COR-L47 (cell line): ENCODE measurements at regions not wholly inside any gene's neighbourhood (a gene's known extent, or its start where the extent isn't known, plus 50 kb on each side); places are given as distances from the start of the nearest gene placed in this dataset.

Experiments
- DNase-seq: peaks from one replicate; lab custom pipeline; 2025; lab: John Stamatoyannopoulos, UW

GRCh38 chr3:18044971-18045880, 302.8 kb upstream of the TBC1D5 start:
- DNase-seq = peak; percentile 5

DNA sequence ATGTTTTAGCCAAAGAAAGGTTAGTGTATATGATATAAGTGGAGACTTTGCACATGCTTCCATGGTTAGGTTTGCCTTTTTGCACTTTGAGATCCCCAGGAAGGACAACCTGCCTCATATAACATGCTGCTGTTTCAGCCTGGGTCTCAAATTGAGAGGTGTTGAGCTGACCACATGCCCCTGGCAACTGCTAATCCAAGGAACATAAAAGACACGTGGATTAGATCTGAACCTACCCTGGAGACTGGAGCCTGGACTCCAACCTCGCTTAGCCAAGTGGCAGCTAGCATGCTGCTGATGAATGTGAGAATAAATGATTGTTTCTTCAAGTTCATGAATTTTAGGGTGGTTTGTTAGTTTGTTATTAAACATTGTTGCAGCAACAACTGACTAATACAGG, 301.8 kb upstream of the TBC1D5 start:
- DNase-seq = no peak

DNA sequence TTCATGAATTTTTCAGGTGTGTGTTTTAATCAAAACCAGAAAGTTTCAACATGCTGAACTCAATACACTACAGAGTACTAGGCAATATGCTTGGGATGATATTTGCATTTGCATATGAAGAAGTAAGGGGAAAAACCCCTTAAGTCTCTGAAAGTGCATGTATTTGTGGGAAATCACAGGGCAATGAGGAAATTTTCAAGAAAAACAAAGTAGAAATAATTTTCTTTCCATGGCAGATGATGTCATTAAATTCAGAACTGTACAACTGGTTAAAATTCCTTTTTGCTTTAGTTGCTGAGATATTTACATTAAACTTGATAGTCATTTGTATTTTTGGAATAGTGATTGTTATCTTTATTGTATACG, 294.0 kb upstream of the TBC1D5 start:
- DNase-seq = no peak

- DNase-seq = no peak
Measured at GRCh38 chr3:18035641-18036449, 293.4 kb upstream of the TBC1D5 start.

DNA sequence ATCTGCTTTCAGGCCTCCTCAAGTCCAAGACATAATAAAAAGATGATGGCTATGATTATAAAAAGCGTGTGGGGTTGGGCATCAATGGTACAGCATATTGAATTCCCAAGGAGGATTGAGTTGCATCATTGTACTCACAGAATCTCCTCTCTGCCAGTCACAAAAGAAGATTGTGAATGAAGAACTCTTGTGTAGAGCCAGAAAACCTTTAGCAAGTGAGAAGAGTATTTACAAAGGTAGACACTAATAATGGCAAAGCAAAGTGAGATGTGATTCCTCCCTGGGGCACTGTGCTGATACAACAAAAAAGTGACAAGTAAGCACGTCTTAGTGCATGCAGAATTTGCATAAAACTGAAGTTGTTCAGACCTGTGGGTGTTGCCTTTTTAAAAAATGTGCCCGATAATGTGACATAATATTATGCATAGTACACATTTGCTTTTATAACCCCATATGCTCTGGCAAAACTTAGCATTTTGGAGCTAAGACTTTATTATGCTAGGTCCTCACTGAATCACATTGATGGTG, 291.2 kb upstream of the TBC1D5 start:
- no peak for DNase-seq

GRCh38 chr3:18030371-18030870, 288.0 kb upstream of the TBC1D5 start:
- no peak for DNase-seq

DNA sequence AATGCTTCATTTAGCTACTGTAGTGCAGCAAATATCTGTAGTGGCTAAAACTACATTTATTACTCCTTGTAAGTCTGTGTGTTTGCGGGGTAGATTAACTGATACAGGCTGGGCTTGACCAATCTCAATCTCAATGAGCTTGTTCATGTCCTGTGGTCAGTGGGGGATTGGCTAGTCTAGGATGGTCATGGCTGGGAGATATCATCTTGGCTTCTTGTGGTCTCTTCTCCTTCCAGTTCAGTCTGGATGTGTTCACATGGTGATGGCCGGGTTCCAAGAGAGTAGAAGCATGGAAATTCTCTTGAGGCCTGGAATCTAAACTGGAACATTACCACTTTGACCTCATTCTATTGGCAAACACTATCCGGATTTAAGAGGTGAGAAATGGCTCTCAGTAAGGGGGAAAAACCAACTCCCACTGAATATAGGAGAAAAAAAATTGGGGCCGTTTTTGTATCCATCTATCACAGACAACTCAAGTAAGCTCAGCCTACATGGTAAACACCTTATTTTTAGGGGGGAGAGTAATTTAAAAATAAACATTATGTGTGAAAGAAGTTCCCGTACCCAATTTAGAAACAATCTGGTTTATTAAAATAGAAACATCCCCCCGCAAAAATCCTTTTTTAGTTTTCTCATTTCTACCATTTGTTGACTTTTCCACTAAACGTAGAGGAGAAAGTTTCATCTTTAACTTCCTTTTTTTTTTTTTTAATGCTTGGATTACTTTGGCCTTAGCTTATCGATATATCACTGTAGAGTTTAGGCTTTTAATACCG, 284.9 kb upstream of the TBC1D5 start:
- DNase-seq = no peak

DNA sequence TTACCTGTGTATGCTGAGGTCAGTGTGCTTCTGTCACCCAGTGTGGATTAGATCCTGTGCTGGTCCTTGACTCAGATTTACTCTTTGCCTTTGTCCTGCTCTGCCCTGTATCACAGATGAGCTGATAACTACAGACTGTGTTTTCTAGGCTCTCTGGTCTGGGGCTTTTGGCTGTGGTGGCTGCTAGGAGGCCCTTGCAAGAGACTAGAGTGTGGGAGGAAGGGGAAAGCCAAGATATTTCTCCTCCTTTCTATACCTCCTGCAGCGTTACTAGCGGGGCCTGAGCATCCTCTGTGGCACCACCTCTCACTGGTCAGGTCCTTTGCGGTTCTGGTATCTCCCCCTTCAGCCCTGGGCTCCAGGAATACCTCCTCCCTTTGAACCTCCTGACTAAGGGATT, 282.3 kb upstream of the TBC1D5 start:
- DNase-seq = no peak

GRCh38 chr3:18019161-18019495, 276.7 kb upstream of the TBC1D5 start:
- no peak for DNase-seq

- DNase-seq = no peak
Measured at GRCh38 chr3:18018491-18019160, 276.2 kb upstream of the TBC1D5 start.

DNA sequence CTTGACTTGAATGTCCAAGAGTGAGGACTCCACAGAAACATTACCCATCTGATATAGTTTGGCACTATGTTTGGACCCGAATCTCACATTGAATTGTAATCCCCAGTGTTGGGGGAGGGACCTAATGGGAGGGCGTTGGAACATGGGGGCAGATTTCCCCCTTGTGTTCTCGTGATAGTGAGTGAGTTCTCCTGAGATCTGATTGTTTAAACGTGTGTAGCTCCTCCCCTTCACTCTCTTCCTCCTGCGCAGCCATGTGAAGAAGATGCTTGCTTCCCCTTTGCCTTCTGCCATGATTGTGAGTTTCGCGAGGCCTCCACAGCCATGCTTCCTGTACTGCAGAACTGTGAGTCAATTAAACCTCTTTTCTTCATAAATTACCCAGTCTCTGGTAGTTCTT, 273.9 kb upstream of the TBC1D5 start:
- no peak for DNase-seq

GRCh38 chr3:18012933-18013332, 270.5 kb upstream of the TBC1D5 start:
- no peak for DNase-seq

DNA sequence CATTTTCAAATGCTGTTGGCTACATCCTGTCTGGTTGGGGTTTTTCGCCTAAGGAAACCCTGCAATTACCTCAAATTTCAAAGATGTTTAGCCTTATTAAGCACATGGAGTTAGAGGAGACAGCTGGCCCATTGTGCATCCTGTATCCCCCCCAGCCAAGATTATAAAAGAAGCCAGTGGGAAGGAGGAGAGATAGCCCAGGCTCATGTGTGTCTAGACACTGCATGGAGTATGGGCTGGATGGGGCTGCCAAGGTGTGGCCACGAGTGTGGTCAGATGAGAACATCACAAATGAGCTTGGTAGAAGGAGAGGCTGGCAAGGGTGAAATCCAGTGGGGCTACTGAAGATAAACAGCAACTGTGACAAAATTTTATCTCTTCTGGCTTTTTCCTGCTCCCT, 270.0 kb upstream of the TBC1D5 start:
- DNase-seq = no peak

DNA sequence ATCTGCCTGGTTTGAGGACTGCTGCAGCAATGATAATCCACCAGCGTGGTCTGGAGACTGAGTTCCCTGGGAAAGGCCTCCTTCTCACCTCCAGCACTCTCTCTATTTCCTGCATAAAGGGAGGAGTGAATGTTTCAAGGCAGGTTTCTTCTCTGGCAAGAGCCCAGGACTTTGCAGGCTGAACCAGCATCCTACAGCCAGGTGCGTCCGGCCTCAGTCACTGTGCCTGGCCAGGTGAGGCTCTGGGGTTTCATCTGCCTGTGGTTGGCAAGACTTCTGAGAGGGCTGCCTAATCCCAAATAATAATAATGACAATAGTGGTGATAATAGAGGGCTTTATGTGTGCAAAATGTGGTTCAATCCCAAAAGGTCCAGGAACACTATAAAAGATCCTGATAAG, 269.0 kb upstream of the TBC1D5 start:
- DNase-seq = no peak

- DNase-seq = no peak
Measured at GRCh38 chr3:18010001-18010400, 267.6 kb upstream of the TBC1D5 start.

DNA sequence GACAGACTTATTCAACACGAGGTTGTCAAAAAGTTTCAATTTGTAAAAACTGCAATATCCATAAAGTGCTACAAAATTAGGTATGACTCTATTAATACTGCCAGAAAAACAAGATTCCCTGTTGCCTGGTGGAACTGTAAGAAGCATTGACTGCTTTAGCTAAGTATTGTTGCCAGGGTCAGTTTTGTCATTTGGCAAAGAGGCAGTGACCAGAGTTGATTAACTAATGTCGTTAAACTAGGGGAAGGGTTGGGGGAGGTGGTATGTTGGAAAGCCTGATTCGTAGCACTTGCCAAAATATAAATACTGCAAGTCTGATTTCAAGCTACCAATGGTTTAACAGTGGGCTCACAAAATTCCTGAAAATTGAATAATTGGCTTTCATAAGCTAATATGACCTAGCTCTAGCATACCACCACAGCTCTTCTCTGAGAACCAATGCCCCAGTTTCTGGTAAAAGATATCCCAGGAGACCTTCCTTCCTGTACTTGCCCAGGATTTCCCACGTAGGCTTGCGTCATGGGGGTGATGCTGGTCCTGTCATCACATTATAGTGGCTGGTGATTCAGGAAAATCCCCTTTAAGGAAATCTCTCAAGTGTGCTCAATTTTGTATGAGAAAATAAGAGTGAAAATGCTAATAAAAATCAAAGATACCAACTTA, 266.4 kb upstream of the TBC1D5 start:
- DNase-seq = no peak

DNA sequence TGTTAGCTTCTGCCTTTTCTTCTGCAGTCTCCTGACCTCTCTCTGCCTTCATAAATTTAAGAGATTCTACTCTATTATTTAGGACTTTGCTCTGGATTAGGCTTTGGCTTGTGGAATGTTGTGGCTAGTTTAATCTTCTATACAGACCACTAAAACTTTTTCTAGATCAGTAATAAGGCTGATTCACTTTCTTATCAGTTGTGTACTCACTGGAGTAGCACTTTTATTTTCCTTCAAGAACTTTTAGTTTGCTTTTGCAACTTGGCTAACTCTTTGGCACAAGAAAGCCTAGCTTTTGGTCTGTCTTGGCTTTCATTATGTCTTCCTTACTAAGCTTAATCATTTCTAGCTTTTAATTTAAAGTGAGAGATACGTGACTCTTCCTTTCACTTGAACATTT, 265.5 kb upstream of the TBC1D5 start:
- DNase-seq = no peak

- no peak for DNase-seq
Measured at GRCh38 chr3:17995769-17996168, 253.3 kb upstream of the TBC1D5 start.

DNA sequence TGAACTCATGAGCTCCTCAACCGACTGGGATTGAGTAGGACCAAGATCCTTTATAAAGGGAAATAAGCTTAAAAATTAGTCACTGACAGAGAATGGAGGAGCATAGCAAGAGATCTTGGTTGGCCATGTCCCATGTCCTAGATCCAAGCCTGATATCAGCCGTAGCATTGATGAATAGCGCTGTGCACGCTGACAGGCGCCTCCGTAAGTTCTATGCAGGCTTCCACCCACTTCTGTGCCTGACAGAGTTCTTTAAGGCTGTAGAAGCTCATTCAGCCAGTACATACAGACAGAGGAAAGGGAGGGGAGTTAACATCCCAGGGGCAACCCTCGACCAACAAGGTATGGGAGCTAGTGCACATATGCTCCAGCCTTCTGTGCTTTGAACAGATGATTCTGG, 251.7 kb upstream of the TBC1D5 start:
- DNase-seq = no peak

DNA sequence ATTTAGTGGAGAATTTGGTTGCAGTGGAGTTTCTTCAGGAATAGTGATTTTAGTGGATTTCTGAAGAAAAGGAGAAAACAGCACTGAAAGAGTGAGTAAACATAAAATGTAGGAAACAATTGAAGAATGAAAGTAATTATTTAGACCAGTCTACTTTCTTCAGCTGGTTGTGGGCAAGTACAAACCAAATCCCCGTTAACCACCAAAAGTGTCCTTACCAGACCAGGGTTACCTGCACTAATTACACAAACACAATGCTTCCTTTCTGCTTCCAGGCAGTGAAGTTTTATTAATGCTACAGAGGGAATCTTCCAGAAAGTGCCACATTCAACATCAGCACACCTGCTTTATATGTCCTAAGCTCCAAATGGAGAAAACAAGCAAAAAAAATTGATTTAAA, 248.0 kb upstream of the TBC1D5 start:
- no peak for DNase-seq

DNA sequence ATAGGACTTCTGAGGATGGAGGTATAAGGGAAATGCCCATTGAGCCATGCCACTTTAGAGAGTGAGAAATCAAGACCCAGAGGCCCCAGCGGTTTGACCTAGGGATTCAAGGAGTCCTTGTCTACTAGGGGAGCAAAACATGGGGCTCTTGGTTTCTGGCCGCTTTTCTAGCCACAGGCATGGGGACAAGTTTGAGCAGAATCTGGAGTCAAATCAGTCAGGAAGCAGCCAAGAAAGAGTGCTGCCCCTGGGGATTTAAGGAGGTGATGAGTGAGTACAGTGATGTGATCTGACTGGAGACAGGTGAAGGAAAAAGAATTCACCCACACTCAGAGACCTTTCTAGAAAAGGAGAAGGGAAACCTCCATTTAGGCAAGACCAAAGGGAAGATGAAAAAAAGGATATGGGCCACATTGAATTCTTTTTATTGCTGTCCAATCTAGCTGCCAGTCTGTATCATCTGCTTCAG, 244.0 kb upstream of the TBC1D5 start:
- DNase-seq = no peak
